Stimulated activated CD4-positive, alpha-beta T cell treated with anti-CD3 and anti-CD28 coated beads, Interleukin-1b, Interleukin-23, amount 100 ng/mL, for 24 hours (primary cell): ENCODE measurements at regions not wholly inside any gene's neighbourhood (a gene's known extent, or its start where the extent isn't known, plus 50 kb on each side); places are given as distances from the start of the nearest gene placed in this dataset.
"Not testable (repeated sequence)": the region's sequence is repeated elsewhere in the genome, so short reads cannot be mapped to it uniquely, and the experiment has no call there.

Experiments
- DNase-seq, 4 experiments: peaks; one replicate each; pipeline ENCODE4 v3.0.0-alpha.2; 2020; ENCODE audit warnings: low read depth in 4 of 4, low spot score in 1 of 4

- not testable (repeated sequence) for DNase-seq
Observed at GRCh38 chr7:67358738-67359137, 362.1 kb downstream of the TYW1 start.

DNA sequence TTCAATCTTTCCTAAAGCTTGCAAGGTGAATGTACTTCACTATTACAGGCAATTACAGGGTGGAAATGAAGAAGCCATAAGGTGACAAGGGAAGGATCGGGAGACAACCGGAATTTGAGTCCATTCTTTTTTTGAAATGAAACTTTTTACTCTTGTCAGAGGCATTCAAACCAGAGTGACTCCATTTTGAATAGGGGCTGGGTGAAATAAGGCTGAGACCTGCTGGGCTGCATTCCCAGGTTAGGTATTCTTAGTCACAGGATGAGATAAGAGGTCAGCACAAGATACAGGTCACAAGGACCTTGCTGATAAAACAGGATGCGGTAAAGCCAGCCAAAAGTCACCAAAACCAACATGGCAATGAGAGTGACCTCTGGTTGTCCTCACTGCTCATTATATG lies 363.3 kb downstream of the TYW1 start:
- no peak for DNase-seq

DNA sequence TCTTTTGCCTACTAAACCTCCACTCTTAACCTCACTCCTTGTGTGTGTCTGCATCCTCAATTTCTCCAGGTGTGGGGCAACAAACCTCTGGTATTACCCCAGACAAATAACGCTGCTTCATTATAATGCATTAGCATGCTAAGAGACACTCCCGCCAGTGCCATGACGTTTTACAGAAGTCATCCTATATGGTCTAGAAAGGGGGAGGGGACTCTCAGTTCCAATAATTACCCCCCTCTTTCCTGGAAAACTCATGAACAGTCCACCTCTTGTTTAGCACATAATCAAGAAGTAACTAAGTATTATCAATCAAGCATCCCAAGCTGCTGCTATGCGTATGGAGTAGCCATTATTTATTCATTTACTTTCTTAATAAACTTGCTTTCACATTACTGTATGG lies 364.5 kb downstream of the TYW1 start:
- DNase-seq: no peak

GRCh38 chr7:67364441-67365017 lies 367.9 kb downstream of the TYW1 start:
- no peak for DNase-seq

DNA sequence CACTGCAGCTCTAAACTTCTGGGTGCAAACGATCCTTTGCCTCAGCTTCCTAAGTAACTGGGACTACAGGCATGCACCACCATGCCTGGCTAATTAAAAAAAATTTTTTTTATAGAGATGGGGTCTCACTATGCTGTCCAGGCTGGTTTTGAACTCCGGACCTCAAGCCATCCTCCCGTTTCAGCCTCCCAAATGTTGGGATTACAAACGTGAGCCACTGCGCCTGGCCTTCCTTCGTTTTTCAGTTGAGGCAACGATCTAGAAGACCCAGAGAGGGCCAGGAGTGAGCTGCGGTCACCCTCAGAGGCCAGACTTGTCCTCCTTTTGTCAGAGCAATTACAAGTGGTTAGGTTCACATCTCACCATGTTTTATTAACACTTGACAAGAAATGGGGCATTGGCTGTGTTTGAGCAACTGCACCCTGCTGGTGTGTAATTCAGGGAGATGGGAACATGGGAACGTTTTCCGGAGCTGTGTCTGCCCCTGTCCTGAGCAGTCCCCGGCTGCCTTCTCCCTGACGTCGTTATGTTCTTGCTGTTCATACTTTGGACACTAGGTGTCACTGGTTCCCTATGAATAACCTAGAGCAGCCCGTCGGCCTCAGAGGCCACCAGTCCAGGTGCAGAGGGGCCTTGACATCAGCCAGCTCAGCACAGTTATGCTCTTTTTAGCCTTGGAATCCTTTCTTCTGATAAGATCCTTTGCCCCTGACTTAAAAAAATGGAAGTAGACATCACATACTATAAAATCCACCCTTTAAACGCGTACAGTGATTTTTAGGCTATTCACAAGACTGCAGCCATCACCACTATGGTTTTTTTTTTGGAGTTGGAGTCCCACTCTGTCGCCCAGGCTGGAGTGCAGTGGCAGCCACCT lies 375.0 kb downstream of the TYW1 start:
- peak; percentile 6 to 34 (median 20) for DNase-seq

DNA sequence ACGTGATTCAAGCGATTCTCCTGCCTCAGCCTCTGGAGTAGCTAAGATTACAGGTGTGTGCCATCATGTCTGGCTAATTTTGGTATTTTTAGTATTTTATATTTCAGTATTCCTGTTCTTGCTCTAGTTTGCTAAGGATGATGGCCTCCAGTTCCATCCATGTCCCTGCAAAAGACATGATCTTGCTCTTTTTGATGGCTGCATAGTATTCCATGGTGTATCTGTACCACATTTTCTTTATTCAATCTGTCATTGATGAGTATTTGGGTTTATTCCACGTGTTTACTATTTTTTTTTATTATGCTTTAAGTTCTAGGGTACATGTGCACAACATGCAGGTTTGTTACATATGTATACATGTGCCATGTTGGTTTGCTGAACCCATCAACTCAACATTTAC lies 376.8 kb downstream of the TYW1 start:
- not testable (repeated sequence) for DNase-seq

DNA sequence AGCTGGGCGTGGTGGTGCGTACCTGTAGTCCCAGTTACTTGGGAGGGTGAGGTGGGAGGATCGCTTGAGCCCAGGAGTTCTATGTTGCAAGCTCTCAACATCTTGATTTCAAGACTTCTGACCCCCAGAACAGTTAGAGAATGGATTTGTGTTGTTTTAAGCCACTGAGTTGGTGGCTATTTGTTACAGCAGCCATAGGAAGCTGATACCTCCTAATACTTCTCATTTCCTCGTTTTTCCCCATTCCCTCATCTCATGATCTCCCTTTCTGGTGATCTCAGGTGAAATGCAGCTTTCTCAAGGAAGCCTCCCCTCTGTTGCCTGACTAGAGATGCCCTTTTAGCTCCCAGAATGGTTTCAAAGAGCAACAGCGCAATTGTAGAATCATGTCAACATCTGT lies 378.8 kb downstream of the TYW1 start:
- DNase-seq: no peak

DNA sequence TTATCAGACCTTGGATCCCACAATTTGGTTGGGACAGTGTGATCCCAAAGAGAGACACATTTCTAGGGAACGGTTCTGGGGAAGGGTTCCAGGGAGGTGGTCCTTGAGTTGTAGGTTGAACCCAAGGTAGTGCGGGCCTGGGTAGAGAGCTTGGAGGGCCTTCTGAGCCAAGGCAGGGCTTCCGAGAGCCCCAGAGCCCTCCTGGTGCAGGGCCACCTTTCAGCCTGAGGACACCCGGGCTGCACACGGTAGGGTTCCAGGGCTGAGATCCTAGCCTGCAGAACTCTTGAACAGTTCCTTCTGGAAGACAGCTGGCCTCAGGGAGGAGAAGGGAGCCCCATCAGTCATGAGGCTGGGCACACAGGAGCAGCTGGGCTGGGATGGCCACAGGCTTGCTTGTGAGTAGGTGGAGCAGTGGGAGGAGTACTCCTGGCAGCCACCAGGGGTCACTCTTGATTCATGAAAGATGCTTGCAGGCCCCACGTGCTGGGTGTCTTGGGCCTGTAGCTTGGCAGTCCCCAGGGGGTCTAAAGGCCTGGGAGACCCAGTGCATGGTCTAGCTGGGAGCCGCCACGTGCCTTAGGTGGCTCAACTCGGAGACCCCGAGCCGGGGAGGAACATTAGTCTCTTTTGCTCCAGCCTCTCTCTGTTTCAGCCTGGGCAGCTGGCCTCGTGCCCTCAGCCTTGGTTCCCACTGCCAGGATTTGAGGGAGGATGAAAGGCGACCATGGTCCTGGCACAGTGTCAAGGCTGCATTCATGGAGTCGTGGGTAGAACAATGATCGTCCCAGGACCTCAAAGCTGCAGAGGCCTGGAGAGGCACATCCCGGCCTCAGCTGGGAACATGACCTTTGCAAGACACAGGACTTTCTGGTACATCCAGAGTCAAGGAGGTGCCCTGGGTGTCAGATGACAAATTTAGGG lies 381.6 kb downstream of the TYW1 start:
- peak; percentile 16 to 32 (median 26) for DNase-seq

GRCh38 chr7:67380326-67380725 lies 383.7 kb downstream of the TYW1 start:
- no peak for DNase-seq

GRCh38 chr7:67380858-67381257 lies 384.2 kb downstream of the TYW1 start:
- no peak for DNase-seq

- DNase-seq: no peak
Observed at GRCh38 chr7:67387851-67388250, 391.2 kb downstream of the TYW1 start.

GRCh38 chr7:67391168-67391567 lies 394.5 kb downstream of the TYW1 start:
- DNase-seq: no peak

GRCh38 chr7:67392596-67393438 lies 396.2 kb downstream of the TYW1 start:
- no peak for DNase-seq

- DNase-seq: no peak
Observed at GRCh38 chr7:67393903-67394302, 397.3 kb downstream of the TYW1 start.

DNA sequence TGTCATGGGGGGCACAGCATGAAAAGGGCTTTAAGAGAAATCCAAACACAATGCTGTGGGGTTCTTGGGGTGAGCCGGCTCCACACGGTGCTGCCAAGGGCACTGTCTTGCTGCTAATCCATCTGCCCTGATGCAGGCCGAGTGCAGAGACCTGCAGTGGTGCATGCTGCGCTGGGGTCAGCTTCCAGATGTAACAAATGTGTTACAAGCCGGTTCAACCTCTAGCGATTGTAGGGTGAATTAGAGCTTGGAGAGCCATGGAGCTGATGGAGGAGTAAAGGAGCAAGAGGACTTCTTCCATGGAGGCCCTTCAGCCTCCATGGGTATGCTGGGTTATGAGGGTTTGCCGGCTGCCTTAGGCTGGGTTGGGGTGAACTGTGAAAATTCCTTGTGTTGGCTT lies 402.3 kb downstream of the TYW1 start:
- DNase-seq: no peak

DNA sequence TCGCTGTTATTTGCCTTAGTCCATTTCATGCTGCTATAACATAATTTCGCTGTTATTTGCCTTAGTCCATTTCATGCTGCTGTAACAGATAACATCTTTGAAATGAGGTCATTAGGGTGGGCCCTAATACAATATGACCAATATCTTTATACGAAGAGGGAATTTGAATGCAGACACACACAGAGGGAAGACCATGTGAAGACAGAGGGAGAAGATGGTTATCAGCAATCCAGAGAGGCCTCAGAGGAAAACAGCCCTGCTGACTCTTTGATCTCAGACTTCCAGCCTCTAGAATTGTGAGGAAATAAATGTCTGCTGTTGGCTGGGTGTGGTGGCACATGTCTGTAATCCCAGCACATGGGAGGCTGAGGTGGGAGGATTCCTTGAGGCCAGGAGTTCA lies 404.9 kb downstream of the TYW1 start:
- no peak for DNase-seq

DNA sequence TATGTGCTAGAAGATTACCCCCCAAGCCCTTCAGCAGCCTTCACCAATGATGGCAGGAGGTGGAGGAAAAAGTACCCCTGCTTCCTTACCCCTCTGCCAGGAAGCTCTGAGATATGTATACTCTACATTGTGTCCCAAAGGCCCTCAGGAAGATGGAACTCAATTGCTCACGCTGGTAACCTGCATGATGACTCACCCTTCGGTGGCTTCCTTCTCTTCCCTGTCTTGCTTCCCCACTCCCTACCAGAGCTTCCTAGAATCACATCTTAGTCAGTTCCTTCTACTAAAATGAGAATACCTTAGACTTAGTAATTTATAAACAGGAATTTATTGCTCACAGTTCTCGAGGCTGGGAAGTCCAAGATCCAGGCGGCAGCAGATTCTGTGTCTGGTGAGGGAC lies 405.6 kb downstream of the TYW1 start:
- DNase-seq: no peak

GRCh38 chr7:67406976-67407375 lies 410.3 kb downstream of the TYW1 start:
- DNase-seq: no peak

DNA sequence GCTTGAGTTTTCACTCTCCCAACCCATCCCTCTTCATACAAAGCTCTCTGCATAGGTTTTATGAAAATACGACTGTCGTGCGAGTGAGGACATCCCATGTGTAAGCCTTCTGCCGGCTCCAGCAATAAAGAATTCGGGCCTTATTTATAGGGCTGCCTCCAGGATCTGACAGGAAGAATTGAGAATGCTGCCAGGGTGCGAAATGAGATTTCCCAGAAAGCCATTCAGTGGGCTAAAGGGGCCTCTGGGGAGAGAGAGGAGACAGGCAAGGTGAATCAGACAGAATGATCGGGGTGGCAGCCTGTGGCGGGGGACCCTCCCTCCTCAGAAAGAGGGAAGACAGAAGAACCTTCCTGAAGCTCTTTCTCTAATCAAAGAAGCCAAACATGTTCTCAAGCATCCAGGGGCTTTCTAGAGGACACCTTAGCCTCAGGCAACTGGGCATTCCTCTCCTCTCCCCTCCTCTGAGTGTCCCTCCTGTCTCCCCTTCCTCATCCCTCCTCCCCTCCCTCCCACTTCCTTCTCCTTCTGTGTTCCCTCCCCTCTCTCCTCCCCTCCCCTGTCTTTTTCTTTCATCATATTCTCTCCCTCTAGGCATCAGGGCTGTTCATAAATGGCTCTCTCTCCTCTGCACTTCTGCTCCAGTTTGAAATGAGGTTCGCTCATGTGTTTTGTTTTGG lies 410.9 kb downstream of the TYW1 start:
- DNase-seq: no peak

DNA sequence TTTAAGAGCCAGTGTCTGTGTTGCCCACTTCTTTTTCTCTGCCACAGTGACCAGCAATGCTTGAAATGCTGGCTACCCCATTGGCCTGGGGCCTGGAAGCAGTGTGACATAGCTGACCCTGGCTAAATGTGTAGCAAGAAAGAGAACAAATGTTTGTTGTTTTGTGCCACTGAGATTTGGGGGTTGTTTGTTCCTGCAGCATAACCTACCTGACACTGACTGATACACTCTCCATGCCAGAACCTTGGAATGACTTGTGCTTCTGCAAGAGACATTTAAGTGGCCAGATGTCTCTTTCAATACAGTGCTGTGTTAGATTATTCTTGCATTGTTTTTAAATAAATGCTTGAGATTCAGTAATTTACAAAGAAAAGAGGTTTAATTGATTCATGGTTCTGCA lies 411.5 kb downstream of the TYW1 start:
- no peak for DNase-seq
